Mucosa of descending colon (tissue), 3 donors: ENCODE measurements at regions not wholly inside any gene's neighbourhood (a gene's known extent, or its start where the extent isn't known, plus 50 kb on each side); places are given as distances from the start of the nearest gene placed in this dataset.

Experiments
- ATAC-seq: fragments of 200-7000 bp; cut with Tn5 transposase; one replicate; pipeline ENCODE4 v1.9.1; 2020; ENCODE audit warnings: mild to moderate bottlenecking, moderate library complexity
- DNase-seq, 3 donors: peaks; one replicate each; pipeline ENCODE4 v3.0.0-alpha.2; 2020
- H3K36me3 ChIP-seq: fragments of 200-600 bp; one replicate; pipeline ENCODE4 v1.8.0; 2021; ENCODE audit warnings: low read depth, mild to moderate bottlenecking
- H3K4me1 ChIP-seq: fragments of 200-600 bp; one replicate; pipeline ENCODE4 v1.8.0; 2021; ENCODE audit warnings: low read depth, mild to moderate bottlenecking
- H3K4me3 ChIP-seq: fragments of 200-600 bp; one replicate; pipeline ENCODE4 v1.8.0; 2021; ENCODE audit warnings: mild to moderate bottlenecking
- H3K9me3 ChIP-seq: fragments of 200-600 bp; one replicate; pipeline ENCODE4 v1.8.0; 2021; ENCODE audit warnings: mild to moderate bottlenecking
- CTCF ChIP-seq: fragments of 200-600 bp; IDR thresholded peaks from one replicate; pipeline ENCODE4 v1.8.0; 2022; ENCODE audit warnings: antibody characterized with exemption, mild to moderate bottlenecking
- intact Hi-C, 2 donors: fragments of 100-400 bp; cut with DNase I in 1 of 2; cut with micrococcal nuclease in 1 of 2; formaldehyde crosslinking; loops; one replicate each; pipeline versions ENCODE4 v1.11.0 to v1.11.1; 2022; cut with DNase I, micrococcal nuclease
- donor health status: DM: no; HTN: no; CAD: no; lungs with moderate emphysema.
- donor health status: DM: no; HTN: no; CAD: no.
- donor health status: DM: no; HTN: yes; CAD: no.

- H3K4me3 ChIP-seq, result no peak overlapping the region
- no peak for DNase-seq
- no peak for TF ChIP-seq CTCF
- no peaks in the 10 kb centered on the region for H3K36me3 ChIP-seq
- ATAC-seq, result no peak
- H3K4me1 ChIP-seq, result no peaks in the 10 kb centered on the region
- no peaks in the 10 kb centered on the region for H3K9me3 ChIP-seq
- intact Hi-C loops, result no loop called here
These were observed 367.1 kb upstream of the OR4E1 start for GRCh38 chr14:22040781-22041125.

GRCh38 chr14:22039938-22040780 is 366.5 kb upstream of the OR4E1 start:
- peak in 1 of 3 donors; percentile 26 for DNase-seq
- TF ChIP-seq CTCF, result peak; percentile 28
- peak; percentile 34 for ATAC-seq

GRCh38 chr14:22036541-22037239 is 363.1 kb upstream of the OR4E1 start:
- H3K36me3 ChIP-seq, result no peaks in the 10 kb centered on the region
- no peak overlapping the region for H3K4me3 ChIP-seq
- no peak for TF ChIP-seq CTCF
- H3K4me1 ChIP-seq, result no peaks in the 10 kb centered on the region
- ATAC-seq (no peak), DNase-seq (no peak)
- intact Hi-C loops, result no loop called here
- H3K9me3 ChIP-seq, result no peaks in the 10 kb centered on the region

More at GRCh38 chr14:22039938-22040780, 366.5 kb upstream of the OR4E1 start:
- H3K36me3 ChIP-seq, result no peaks in the 10 kb centered on the region
- intact Hi-C loops, result no loop called here
- H3K4me3 ChIP-seq, result no peak overlapping the region
- H3K9me3 ChIP-seq, result no peaks in the 10 kb centered on the region
- H3K4me1 ChIP-seq, result no peaks in the 10 kb centered on the region

GRCh38 chr14:22026527-22026926 is 352.9 kb upstream of the OR4E1 start:
- intact Hi-C loops, result no loop called here
- no peaks in the 10 kb centered on the region for H3K4me1 ChIP-seq
- no peak for DNase-seq
- H3K9me3 ChIP-seq, result no peaks in the 10 kb centered on the region
- peak; percentile 80 for ATAC-seq
- no peaks in the 10 kb centered on the region for H3K36me3 ChIP-seq
- no peak overlapping the region for H3K4me3 ChIP-seq
- no peak for TF ChIP-seq CTCF

- no peak for ATAC-seq
- Histone ChIP-seq H3K4me1 (no peaks in the 10 kb centered on the region), H3K9me3 (no peaks in the 10 kb centered on the region), H3K36me3 (no peaks in the 10 kb centered on the region), H3K4me3 (no peak overlapping the region)
- no peak for TF ChIP-seq CTCF
- intact Hi-C loops, result no loop called here
- DNase-seq, result no peak
These were observed 352.3 kb upstream of the OR4E1 start for GRCh38 chr14:22025879-22026278.
